Activated CD4-positive, alpha-beta T cell treated with anti-CD3 and anti-CD28 coated beads, Interleukin-2, amount 50 U/mL, for 16 hours (primary cell): ENCODE measurements at regions not wholly inside any gene's neighbourhood (a gene's known extent, or its start where the extent isn't known, plus 50 kb on each side); places are given as distances from the start of the nearest gene placed in this dataset.
A peak's percentile ranks its signal among the peaks of the same experiment; 100 is the strongest.

Experiments used
- DNase-seq: peaks from one replicate; pipeline ENCODE4 v3.0.0-alpha.2; 2020

DNA sequence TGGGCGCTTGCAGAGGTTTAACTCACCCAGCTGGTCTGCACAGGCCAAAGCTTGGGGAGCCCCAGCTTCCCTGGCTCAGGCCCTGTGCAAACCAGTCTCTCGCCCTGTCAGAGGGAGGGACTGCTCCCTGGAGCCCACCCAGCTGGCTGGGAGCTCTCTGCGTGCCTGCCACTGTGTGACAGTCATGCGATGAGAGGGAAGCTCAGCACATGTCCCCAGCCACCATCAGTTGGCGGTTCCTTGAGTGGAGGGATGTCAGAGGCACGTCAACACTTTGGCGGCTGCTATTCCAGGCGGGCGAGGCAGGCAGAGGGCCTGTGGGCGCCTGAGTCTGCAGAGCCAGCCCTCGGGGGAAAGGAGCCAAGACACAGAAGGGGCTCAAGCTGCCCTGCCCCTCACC, 324.6 kb downstream of the UACA start:
- DNase-seq, result no peak

GRCh38 chr15:70437882-70438451, 325.4 kb downstream of the UACA start:
- DNase-seq, result no peak

- DNase-seq, result no peak
These were observed 326.3 kb downstream of the UACA start for GRCh38 chr15:70437089-70437488.

- DNase-seq, result peak; percentile 45
These were observed 326.9 kb downstream of the UACA start for GRCh38 chr15:70436428-70436827.

- DNase-seq, result no peak
These were observed 327.5 kb downstream of the UACA start for GRCh38 chr15:70435872-70436271.

DNA sequence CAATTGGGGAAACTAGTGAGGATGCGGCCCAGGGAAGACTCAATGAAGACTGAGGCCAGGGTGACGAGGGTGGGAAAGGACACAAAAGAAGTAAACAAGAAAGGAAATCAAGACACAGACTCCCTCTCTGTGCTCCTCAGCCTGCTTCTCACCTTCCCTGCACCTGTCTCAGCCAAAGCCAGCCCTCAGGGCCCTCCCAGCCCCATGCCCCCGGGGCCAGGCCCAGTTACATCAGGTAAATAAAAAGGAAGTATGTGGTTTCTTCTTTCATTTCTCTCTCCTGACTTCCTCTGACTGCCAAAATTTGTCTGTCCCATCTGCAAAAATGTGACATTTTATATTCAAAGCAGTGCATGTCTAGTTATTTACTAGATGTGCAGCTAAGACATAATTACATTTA, 328.0 kb downstream of the UACA start:
- no peak for DNase-seq

DNA sequence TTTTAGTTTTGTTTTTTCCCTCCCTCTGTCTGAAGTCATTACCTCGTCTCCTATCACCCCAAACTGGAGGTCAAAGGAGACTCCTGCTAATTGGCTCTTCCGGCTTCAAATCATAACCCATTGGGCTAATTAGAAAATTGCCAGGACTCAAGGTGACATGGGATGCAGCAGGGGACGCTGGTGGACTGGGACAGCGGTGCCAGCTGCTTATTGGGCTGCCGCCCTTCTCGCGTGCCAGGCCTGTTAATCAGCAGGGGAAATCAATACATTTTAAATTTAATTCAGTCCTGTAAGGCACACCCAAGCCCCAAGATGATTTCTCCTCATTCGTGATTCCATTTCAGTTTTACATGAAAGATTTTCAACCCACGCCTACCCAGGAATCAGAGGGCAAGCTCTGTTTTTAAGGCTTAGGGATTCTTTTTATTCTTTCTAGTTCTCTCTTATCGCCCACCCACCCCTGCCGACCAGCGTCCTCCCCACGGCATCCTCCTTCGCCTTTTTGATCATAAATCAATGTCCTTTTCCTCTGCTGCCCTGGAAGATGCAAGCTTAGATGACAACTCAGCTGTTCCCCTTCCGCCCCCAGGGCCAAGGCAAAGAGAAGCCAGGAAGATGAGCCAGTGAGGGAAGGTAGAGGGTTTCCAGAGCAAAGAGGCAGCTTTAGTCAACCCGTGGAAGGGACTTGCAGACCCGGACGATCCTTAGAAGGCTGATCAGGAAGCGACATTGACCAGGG, 329.6 kb downstream of the UACA start:
- DNase-seq, result no peak

GRCh38 chr15:70432924-70433495, 330.3 kb downstream of the UACA start:
- DNase-seq, result no peak

GRCh38 chr15:70431854-70432253, 331.5 kb downstream of the UACA start:
- no peak for DNase-seq

DNA sequence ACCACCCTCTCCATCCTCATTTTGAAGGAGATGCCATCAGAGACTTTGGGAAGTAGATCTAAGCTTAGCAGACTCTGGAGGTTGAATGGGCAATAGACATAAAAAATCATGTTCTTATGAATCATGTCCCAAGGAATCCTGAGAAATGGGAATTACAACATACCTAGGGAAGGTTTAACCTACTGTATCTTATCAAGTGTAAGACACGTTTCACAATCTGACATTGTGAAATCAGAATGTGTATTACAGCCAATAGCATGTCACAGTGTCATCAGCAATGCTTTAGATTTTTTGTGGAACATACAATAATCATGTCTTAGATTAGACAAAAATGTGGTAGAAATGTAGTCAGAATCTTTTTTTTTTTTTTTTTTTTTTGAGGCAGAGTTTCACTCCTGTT, 332.4 kb upstream of the TLE3 start:
- DNase-seq, result no peak

GRCh38 chr15:70429056-70429722, 331.5 kb upstream of the TLE3 start:
- DNase-seq, result no peak

DNA sequence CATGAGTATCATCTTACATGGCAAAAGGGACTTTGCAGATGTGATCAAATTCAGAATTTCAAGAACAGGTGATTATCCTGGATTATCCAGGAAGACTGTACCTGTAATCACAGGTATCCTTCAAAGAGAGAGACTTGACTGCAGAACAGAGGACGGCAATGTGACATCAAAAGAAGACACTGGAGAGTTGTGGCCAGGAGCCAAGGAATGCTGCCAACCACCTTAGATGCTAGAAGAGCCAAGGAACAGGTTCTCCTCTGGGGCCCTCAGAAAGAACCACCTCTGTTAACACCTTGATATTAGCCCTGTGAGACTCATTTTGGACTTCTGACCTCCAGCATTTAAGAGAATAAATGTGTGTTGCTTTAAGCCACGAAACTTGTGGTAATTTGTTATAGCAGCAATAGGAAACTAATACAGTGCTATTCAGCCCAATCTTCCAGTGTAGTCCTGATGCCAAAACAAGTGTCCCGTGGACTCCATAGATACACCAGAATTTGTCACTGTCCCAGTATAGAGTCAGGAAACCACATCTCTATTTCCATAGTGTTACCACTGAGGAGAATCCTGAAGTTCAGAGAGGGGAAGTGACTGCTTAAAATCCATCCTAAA, 330.6 kb upstream of the TLE3 start:
- no peak for DNase-seq

DNA sequence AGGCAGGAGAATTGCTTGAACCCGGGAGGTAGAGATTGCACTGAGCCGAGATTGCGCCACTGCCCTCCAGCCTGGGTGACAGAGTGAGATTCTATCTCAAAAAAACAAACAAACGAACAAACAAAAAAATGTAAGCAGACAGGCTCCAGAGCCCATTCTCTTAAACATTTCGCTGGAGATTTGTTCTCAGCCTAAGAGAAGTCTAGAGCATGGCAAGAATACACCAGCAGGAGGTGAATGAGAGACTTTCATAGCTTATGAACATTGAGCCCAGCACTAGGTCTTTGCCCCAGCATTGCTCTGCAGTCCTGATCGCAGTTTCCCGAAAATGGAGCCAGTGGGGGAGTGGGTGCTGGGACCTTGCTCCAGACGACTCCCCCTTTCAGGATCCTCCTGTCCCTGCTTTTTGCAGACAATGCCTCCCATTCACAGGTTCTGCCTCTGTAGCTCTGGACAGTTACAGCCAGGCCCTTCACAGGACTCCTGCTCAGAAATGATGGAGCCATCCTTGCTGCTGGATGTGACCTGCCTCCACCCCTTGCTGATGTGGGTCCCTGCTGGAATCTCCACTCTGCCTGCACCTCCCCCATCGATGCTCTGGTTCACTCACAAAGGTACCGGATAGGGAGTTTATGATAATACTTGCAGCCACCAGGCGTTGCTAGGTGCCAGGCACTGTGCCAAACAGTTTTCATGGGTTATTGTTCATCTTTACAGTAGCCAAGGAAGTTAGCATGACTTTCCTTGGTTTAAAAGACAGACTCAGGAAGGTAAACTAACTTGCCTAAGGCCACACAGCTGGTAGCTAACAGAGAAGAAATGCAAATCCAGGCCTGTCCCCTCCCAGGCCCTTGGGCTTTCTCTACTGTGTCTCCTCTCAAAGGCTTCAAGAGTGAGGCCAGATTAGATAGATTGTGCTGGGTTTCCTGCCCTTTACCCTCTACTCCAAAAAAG, 329.7 kb upstream of the TLE3 start:
- no peak for DNase-seq

DNA sequence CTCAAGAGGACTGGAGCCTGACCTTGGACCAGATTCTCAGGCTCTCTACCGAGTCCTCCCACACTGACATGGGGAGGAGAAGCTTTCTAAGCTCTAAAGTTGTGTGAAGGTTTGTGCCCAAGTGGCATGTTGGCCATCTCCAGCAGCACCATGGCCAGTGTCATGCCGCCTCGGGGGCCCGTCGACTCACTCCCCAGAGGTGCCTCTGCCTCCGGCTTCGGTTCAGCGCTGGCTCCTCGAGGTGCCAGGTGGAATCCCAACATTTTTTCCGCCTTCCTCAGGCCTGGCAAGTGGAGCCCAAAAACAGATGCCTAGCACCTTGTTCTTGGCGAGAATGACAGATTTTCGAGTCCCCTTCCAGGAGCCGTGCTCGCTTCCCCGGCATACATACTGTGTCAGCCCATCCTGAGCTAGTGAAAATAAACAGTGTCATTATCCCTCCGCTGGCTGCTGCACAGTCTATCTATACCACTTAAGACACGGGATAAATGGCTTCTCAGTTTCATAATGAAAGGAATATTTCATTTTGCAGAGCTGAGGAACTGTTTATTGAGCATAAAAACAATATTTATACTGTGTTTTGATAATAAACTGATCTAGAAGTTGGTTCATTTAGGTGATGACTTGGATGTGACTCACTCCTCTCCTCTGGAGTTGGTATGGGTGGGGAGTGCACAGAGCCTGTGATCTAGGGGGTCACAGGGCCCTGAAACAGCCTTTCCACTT, 328.5 kb upstream of the TLE3 start:
- no peak for DNase-seq

GRCh38 chr15:70424937-70425411, 327.3 kb upstream of the TLE3 start:
- DNase-seq, result peak; percentile 3

DNA sequence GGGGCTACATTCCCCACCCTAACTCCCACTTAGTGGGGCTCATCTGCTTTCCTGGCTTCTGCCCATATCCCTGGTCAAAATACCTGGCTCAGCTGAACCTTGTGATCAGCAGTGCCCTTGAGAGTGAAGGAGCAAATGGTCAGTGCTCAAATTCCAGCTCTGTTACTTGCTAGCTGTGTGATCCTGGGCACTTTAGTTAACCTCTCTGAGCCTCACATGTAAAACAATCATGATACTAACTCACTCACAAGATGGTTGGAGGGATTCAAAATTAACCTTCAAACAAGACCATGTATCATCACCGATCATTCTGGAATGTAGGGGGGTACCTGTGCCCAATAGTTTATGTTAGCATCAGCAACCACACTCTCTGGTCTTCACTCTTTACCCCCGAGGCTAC, 325.6 kb upstream of the TLE3 start:
- DNase-seq, result no peak

DNA sequence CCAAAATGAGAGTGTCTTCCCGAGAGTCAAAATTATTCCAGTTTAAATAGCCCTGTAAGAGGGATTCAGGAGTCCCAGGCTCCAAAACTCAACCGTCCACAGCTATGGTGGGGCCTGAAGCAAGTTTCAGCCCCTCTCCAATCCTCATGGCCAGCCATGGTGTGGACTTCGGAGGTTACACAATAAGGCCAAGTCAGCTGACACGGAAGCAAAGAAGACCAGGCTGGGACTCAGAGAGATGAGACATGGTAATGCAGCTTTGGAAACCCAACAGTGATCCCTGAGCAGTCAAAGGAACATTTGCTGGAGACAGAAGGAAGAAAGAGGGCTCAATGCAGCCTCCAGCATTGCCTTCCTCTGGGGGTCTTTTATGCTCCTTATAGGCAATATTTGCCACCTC, 324.6 kb upstream of the TLE3 start:
- no peak for DNase-seq

- DNase-seq, result no peak
These were observed 323.3 kb upstream of the TLE3 start for GRCh38 chr15:70420948-70421482.

DNA sequence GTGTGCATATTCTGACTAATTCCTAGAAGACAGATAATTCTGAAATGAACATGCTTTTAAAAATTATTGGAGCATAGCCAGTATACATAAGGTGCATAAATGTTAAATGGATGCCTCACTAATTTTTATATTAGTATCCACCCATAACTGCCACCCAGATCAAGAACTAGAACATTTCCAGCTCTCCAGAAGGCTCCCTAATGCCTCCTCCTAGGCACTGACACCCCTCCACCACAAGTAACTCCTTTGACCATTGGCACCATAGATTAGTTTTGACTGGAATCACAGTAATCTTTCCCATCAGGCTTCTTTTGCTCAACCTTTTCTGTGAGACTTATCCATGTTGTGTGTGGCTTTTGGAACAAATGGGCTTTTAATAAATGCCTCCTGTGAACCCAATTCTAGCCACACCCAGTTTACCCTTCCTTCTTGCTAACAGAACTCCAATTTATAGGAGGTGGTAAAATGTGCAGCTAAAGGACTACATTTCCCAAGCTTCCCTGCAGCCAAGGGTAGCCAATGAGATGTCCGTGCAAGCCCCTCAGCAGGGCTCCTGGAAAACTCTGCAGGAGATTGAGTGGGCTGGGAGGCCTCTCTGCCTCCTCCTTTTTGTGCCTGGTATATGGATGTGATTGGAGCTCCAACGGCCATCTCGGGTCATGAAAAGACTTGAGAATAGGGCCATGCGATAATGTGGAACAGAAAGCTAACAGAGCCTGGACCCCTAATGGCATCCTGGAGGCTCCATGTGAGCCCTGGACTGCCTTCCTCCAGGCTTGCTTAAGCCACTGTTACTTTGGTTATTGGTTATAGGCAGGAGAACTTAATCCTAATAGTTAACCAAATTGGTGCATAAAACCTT, 322.6 kb upstream of the TLE3 start:
- DNase-seq, result no peak

GRCh38 chr15:70418943-70419342, 321.2 kb upstream of the TLE3 start:
- no peak for DNase-seq
